CD4-positive, alpha-beta T cell treated with Interleukin-6 for 4 hours (primary cell): ENCODE measurements at regions not wholly inside any gene's neighbourhood (a gene's known extent, or its start where the extent isn't known, plus 50 kb on each side); places are given as distances from the start of the nearest gene placed in this dataset.
"Not testable (repeated sequence)": the region's sequence is repeated elsewhere in the genome, so short reads cannot be mapped to it uniquely, and the experiment has no call there.

ENCODE experiments used
- DNase-seq: peaks from one replicate; pipeline ENCODE4 v3.0.0-alpha.2; 2020; ENCODE audit warnings: mixed read lengths

GRCh38 chr10:44752451-44753441, 158.4 kb upstream of the TMEM72 start:
- DNase-seq, result no peak

GRCh38 chr10:44754355-44754754, 156.8 kb upstream of the TMEM72 start:
- DNase-seq, result not testable (repeated sequence)

GRCh38 chr10:44755481-44755880, 155.7 kb upstream of the TMEM72 start:
- DNase-seq, result no peak

GRCh38 chr10:44756216-44756615, 154.9 kb upstream of the TMEM72 start:
- DNase-seq, result no peak

GRCh38 chr10:44757551-44758205, 153.5 kb upstream of the TMEM72 start:
- DNase-seq, result no peak

- no peak for DNase-seq
These were observed 152.0 kb upstream of the TMEM72 start for GRCh38 chr10:44759122-44759521.

- DNase-seq, result no peak
These were observed 150.6 kb upstream of the TMEM72 start for GRCh38 chr10:44760513-44760912.

- DNase-seq, result no peak
These were observed 150.1 kb upstream of the TMEM72 start for GRCh38 chr10:44761076-44761475.

- DNase-seq, result no peak
These were observed 147.8 kb upstream of the TMEM72 start for GRCh38 chr10:44763331-44763730.

- DNase-seq, result no peak
These were observed 145.8 kb upstream of the TMEM72 start for GRCh38 chr10:44765299-44765698.

GRCh38 chr10:44766631-44767030, 144.5 kb upstream of the TMEM72 start:
- no peak for DNase-seq

- no peak for DNase-seq
These were observed 141.7 kb upstream of the TMEM72 start for GRCh38 chr10:44769450-44769849.

- no peak for DNase-seq
These were observed 139.7 kb upstream of the TMEM72 start for GRCh38 chr10:44771233-44771995.

- no peak for DNase-seq
These were observed 137.6 kb upstream of the TMEM72 start for GRCh38 chr10:44773565-44773964.

GRCh38 chr10:44774676-44775401, 136.3 kb upstream of the TMEM72 start:
- DNase-seq, result no peak

GRCh38 chr10:44775402-44775741, 135.8 kb upstream of the TMEM72 start:
- no peak for DNase-seq

GRCh38 chr10:44776181-44776580, 135.0 kb upstream of the TMEM72 start:
- DNase-seq, result no peak

GRCh38 chr10:44779511-44779910, 131.6 kb upstream of the TMEM72 start:
- no peak for DNase-seq

- DNase-seq, result no peak
These were observed 130.7 kb upstream of the TMEM72 start for GRCh38 chr10:44780426-44780825.

GRCh38 chr10:44781131-44781530, 130.0 kb upstream of the TMEM72 start:
- no peak for DNase-seq

GRCh38 chr10:44786286-44786850, 124.8 kb upstream of the TMEM72 start:
- no peak for DNase-seq

GRCh38 chr10:44787480-44788075, 123.6 kb upstream of the TMEM72 start:
- DNase-seq, result no peak
